Loucy (cell line): ENCODE measurements at regions not wholly inside any gene's neighbourhood (a gene's known extent, or its start where the extent isn't known, plus 50 kb on each side); places are given as distances from the start of the nearest gene placed in this dataset.

ENCODE experiments used
- H2AFZ ChIP-seq: fragments of 200-600 bp; sonication (generic); 2 replicates; pipeline ENCODE4 v1.6.0; 2016; ENCODE audit warnings: antibody characterized with exemption, mild to moderate bottlenecking, low read length, moderate library complexity
- H3F3A ChIP-seq: fragments of 200-600 bp; 2 replicates; pipeline ENCODE4 v1.6.0; 2016; ENCODE audit warnings: antibody characterized with exemption, low read depth, mild to moderate bottlenecking
- H3K27me3 ChIP-seq: fragments of 200-600 bp; sonication (generic); 2 replicates; pipeline ENCODE4 v1.6.1; 2014; ENCODE audit warnings: low read length, mild to moderate bottlenecking; ENCODE audit not compliant: insufficient read depth, poor library complexity, severe bottlenecking
- H3K36me3 ChIP-seq: fragments of 200-600 bp; sonication (generic); 2 replicates; pipeline ENCODE4 v1.6.1; 2016; ENCODE audit warnings: low read length; ENCODE audit not compliant: insufficient read depth
- H3K4me1 ChIP-seq: fragments of 200-600 bp; sonication (generic); 2 replicates; pipeline ENCODE4 v1.5.1; 2014; ENCODE audit warnings: low read length, mild to moderate bottlenecking; ENCODE audit not compliant: insufficient read depth, poor library complexity, severe bottlenecking
- H3K4me2 ChIP-seq: fragments of 200-600 bp; sonication (generic); 2 replicates; pipeline ENCODE4 v1.6.0; 2014; ENCODE audit warnings: antibody characterized with exemption, low read length, low read depth, mild to moderate bottlenecking; ENCODE audit not compliant: poor library complexity, severe bottlenecking
- H3K4me3 ChIP-seq: fragments of 200-600 bp; sonication (generic); 2 replicates; pipeline ENCODE4 v1.5.1; 2014; ENCODE audit warnings: low read length, mild to moderate bottlenecking, mixed read lengths; ENCODE audit not compliant: poor library complexity, severe bottlenecking
- H3K79me2 ChIP-seq: fragments of 200-600 bp; sonication (generic); 2 replicates; pipeline ENCODE4 v1.6.1; 2014; ENCODE audit warnings: low read length; ENCODE audit not compliant: insufficient read depth
- H3K9ac ChIP-seq: fragments of 200-600 bp; sonication (generic); 2 replicates; pipeline ENCODE4 v1.6.0; 2014; ENCODE audit warnings: mild to moderate bottlenecking, low read depth, low read length, moderate library complexity; ENCODE audit not compliant: poor library complexity, severe bottlenecking
- H3K9me2 ChIP-seq: fragments of 200-600 bp; sonication (generic); replicated peaks from 2 replicates; pipeline ENCODE4 v1.6.1; 2016; ENCODE audit warnings: low read depth, low read length, mixed read lengths
- H3K9me3 ChIP-seq: fragments of 200-600 bp; sonication (generic); 2 replicates; pipeline ENCODE4 v1.6.1; 2014; ENCODE audit warnings: mild to moderate bottlenecking, antibody characterized with exemption, low read length, low read depth; ENCODE audit not compliant: insufficient read depth
- H4K20me1 ChIP-seq: fragments of 200-600 bp; sonication (generic); 2 replicates; pipeline ENCODE4 v1.6.0; 2014; ENCODE audit warnings: antibody characterized with exemption, low read length, mild to moderate bottlenecking; ENCODE audit not compliant: insufficient read depth, poor library complexity, severe bottlenecking
- EZH2phosphoT487 ChIP-seq: fragments of 200-600 bp; IDR thresholded peaks from 2 replicates; pipeline ENCODE4 v1.6.1; 2018; ENCODE audit warnings: antibody characterized with exemption, mild to moderate bottlenecking, moderate library complexity, borderline replicate concordance
- TF ChIP-seq, protein P1 (sequence below): fragments of 200-600 bp; sonication (generic); conservative IDR thresholded peaks from 2 replicates; pipeline ENCODE4 v1.5.1; 2014; ENCODE audit warnings: mild to moderate bottlenecking, antibody characterized with exemption, low read length

GRCh38 chr4:137307806-137308205 is 224.5 kb downstream of the PCDH18 start:
- H3K4me3 ChIP-seq: no peak overlapping the region

GRCh38 chr4:137300776-137301175 is 231.5 kb downstream of the PCDH18 start:
- Histone ChIP-seq H3K9ac (no peak overlapping the region), H2AFZ (no peak overlapping the region), H3K79me2 (no peaks in the 10 kb centered on the region), H4K20me1 (no peaks in the 10 kb centered on the region), H3K27me3 (no peaks in the 10 kb centered on the region), H3K9me2 (no peaks in the 10 kb centered on the region), H3K9me3 (no peaks in the 10 kb centered on the region), H3K36me3 (no peaks in the 10 kb centered on the region), H3K4me3 (no peak overlapping the region), H3K4me2 (no peak overlapping the region), H3K4me1 (no peaks in the 10 kb centered on the region), H3F3A (no peaks in the 10 kb centered on the region)
- TF ChIP-seq EZH2phosphoT487: no peak
- TF ChIP-seq, protein P1, sequence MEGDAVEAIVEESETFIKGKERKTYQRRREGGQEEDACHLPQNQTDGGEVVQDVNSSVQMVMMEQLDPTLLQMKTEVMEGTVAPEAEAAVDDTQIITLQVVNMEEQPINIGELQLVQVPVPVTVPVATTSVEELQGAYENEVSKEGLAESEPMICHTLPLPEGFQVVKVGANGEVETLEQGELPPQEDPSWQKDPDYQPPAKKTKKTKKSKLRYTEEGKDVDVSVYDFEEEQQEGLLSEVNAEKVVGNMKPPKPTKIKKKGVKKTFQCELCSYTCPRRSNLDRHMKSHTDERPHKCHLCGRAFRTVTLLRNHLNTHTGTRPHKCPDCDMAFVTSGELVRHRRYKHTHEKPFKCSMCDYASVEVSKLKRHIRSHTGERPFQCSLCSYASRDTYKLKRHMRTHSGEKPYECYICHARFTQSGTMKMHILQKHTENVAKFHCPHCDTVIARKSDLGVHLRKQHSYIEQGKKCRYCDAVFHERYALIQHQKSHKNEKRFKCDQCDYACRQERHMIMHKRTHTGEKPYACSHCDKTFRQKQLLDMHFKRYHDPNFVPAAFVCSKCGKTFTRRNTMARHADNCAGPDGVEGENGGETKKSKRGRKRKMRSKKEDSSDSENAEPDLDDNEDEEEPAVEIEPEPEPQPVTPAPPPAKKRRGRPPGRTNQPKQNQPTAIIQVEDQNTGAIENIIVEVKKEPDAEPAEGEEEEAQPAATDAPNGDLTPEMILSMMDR: no peak

More at GRCh38 chr4:137307806-137308205, 224.5 kb downstream of the PCDH18 start:
- H3K4me1 ChIP-seq: no peaks in the 10 kb centered on the region
- no peaks in the 10 kb centered on the region for H3K27me3 ChIP-seq
- H3K79me2 ChIP-seq: no peaks in the 10 kb centered on the region
- H3F3A ChIP-seq: no peaks in the 10 kb centered on the region
- H3K36me3 ChIP-seq: no peaks in the 10 kb centered on the region
- no peak overlapping the region for H3K4me2 ChIP-seq
- no peaks in the 10 kb centered on the region for H3K9me2 ChIP-seq
- no peak overlapping the region for H2AFZ ChIP-seq
- H3K9me3 ChIP-seq: no peaks in the 10 kb centered on the region
- no peaks in the 10 kb centered on the region for H4K20me1 ChIP-seq
- H3K9ac ChIP-seq: no peak overlapping the region
- TF ChIP-seq, protein P1: no peak
- no peak for TF ChIP-seq EZH2phosphoT487

- H3K79me2 ChIP-seq: no peaks in the 10 kb centered on the region
- no peaks in the 10 kb centered on the region for H3K27me3 ChIP-seq
- no peak overlapping the region for H3K9ac ChIP-seq
- no peaks in the 10 kb centered on the region for H3F3A ChIP-seq
- no peak overlapping the region for H3K4me3 ChIP-seq
- H4K20me1 ChIP-seq: no peaks in the 10 kb centered on the region
- no peaks in the 10 kb centered on the region for H3K4me1 ChIP-seq
- H3K4me2 ChIP-seq: no peak overlapping the region
- H3K9me3 ChIP-seq: no peaks in the 10 kb centered on the region
- no peak for TF ChIP-seq EZH2phosphoT487
- TF ChIP-seq, protein P1: no peak
- H3K36me3 ChIP-seq: no peaks in the 10 kb centered on the region
- no peak overlapping the region for H2AFZ ChIP-seq
- H3K9me2 ChIP-seq: no peaks in the 10 kb centered on the region
These were observed 233.0 kb downstream of the PCDH18 start for GRCh38 chr4:137299281-137299680.
